ENCODE measurements at regions not wholly inside any gene's neighbourhood (a gene's known extent, or its start where the extent isn't known, plus 50 kb on each side); places are given as distances from the start of the nearest gene placed in this dataset.
"Not testable (repeated sequence)": the region's sequence is repeated elsewhere in the genome, so short reads cannot be mapped to it uniquely, and the experiment has no call there.

DNA sequence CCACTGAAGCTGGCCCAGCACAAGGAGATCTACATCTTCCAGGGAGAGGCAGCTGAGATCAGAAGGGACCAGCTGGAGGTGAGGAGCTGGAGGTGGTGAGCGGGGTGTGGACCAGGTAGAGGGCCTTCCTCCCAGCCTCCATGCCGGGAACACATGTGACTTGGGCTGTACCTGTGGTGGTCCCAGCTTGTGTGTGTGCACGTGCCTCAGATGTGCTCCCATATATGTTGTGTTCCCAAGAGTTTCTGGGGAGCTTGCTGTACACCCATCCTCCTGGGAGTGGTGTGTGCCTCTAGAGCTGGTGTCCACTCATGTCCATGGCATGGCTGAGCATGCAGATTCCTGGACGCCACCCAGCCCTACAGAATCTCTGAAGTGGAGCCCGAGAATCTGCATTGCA lies 183.7 kb upstream of the AKAP13 start:
- H3K27me3 ChIP-seq (ENCODE audit: insufficient read depth, low read depth, severe bottlenecking); H3K4me3 ChIP-seq (ENCODE audit: low read depth, low read length); H3K36me3 ChIP-seq; DNase-seq; H3K9me3 ChIP-seq (ENCODE audit: severe bottlenecking); H3K27ac ChIP-seq: not testable (repeated sequence)

DNA sequence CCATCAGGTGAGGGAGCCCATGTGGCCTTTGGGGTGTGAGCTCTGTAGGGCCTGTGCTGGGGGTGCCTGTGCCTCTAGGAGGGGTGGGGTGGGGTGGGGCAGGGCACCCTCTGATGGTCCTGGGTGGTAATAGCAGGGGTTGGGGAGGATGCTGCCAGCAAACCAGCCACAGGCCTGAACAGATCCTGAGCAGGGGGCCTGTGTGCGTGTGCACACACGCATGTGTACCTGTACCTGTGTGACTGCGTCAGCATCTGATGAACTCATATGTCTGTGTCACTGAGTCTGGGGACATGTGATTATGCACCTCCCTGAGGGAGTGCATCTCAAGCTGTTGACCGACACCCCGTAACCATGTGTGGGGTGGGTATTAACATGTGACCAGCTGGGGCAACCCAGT lies 182.8 kb upstream of the AKAP13 start:
- not testable (repeated sequence) for H3K27ac ChIP-seq, H3K36me3 ChIP-seq

DNA sequence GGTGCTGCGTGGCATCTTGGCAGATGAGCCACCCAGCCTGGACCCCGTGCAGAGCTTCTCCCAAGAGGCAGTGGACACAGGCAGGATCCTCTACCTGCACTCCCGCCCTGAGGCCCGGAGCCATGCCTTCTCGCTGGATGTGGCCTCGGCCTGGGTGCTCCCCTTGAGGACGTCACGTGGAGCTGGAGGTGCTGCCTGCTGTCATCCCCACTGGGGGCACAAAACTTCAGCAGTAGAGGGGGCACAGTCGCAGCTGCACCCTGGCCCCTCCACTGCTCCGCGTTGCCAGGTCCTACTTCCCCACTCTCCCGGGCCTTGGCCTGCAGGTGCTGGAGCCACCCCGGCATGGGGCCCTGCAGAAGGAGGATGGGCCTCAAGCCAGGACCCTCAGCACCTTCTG lies 182.0 kb upstream of the AKAP13 start:
- not testable (repeated sequence) for H3K9me3 ChIP-seq (ENCODE audit: severe bottlenecking); H3K4me3 ChIP-seq (ENCODE audit: low read depth, low read length); H3K27me3 ChIP-seq (ENCODE audit: insufficient read depth, low read depth, severe bottlenecking); H3K27ac ChIP-seq; H3K36me3 ChIP-seq; DNase-seq

More for the DNA sequence above, 182.8 kb upstream of the AKAP13 start:
- not testable (repeated sequence) for H3K4me3 ChIP-seq (ENCODE audit: low read depth, low read length); H3K27me3 ChIP-seq (ENCODE audit: insufficient read depth, low read depth, severe bottlenecking); H3K9me3 ChIP-seq (ENCODE audit: severe bottlenecking); DNase-seq

DNA sequence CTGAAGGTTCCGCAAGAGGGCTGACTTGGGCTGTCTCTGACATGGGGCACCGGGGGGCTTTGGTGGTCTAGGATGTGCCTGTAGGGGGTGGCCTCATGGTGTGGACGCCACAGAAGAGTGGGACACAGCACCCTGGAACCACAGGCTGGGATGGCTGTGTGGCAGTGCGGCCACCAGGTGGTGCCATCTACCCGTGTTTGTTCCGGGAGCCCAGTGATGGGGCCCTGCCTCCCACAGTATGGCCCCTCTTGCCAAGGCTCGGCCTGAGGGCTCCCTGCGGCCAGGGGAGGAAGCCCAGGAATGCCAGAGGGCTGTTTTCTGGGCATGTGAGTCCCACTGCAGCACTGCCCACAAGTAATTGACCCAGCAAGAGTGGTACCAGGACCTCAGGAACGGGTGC lies 180.2 kb upstream of the AKAP13 start:
- H3K36me3 ChIP-seq; DNase-seq; H3K4me3 ChIP-seq (ENCODE audit: low read depth, low read length); H3K27ac ChIP-seq; H3K27me3 ChIP-seq (ENCODE audit: insufficient read depth, low read depth, severe bottlenecking); H3K9me3 ChIP-seq (ENCODE audit: severe bottlenecking): not testable (repeated sequence)

DNA sequence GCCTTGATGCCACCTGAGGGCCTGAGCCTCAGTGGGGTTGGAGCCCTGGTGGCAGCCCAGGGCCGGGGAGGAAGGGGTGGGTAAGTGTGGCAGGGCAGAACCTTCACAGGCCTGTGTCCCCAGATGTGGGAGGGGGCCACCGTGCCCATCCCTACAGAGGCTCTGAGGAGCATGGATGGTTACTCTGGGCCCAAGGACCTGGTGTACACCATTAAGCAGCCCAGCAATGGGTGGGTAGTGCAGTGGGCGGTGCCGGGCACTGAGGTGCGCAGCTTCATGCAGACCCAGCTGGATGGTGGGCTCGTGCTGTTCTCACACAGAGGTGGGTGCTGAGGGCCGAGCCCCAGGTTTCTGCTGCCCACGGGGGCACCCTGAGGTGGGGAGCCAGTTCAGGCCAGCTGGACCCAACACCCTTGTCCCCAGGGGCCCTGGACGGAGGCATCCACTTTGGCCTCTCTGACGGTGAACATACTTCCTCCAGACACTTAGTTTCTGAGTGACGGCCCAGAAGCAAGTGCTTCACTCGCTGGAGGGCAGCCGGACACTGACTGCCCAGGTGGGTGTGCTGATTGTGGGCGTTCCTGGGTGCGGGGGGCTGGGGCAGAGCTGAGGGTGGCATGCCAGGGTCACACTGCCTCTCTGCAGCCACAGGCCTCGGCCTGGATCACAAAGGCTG lies 179.1 kb upstream of the AKAP13 start:
- not testable (repeated sequence) for H3K9me3 ChIP-seq (ENCODE audit: severe bottlenecking); H3K27ac ChIP-seq; DNase-seq; H3K27me3 ChIP-seq (ENCODE audit: insufficient read depth, low read depth, severe bottlenecking); H3K4me3 ChIP-seq (ENCODE audit: low read depth, low read length); H3K36me3 ChIP-seq

DNA sequence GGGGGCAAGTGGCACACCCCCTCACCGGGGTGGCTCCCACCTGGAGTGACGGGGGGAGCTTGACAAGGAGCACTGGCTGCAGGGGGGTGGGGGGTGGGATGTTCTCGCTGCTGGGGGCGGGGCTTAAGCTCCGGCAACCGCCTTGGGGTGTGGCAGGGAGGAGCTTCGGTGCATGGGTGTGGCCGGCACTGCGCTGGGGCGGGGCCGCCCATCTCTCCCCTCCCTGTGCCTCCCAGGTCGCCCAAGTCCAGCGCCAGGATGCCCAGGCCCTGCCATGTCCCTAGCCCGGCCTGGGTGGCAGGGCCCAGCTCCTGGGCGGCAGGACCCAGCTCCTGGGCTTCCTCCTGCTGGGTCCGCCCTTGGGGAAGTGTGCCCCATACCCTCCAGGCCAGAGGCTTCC lies 175.9 kb upstream of the AKAP13 start:
- H3K36me3 ChIP-seq; H3K27ac ChIP-seq; H3K27me3 ChIP-seq (ENCODE audit: insufficient read depth, low read depth, severe bottlenecking); H3K4me3 ChIP-seq (ENCODE audit: low read depth, low read length); DNase-seq; H3K9me3 ChIP-seq (ENCODE audit: severe bottlenecking): not testable (repeated sequence)

DNA sequence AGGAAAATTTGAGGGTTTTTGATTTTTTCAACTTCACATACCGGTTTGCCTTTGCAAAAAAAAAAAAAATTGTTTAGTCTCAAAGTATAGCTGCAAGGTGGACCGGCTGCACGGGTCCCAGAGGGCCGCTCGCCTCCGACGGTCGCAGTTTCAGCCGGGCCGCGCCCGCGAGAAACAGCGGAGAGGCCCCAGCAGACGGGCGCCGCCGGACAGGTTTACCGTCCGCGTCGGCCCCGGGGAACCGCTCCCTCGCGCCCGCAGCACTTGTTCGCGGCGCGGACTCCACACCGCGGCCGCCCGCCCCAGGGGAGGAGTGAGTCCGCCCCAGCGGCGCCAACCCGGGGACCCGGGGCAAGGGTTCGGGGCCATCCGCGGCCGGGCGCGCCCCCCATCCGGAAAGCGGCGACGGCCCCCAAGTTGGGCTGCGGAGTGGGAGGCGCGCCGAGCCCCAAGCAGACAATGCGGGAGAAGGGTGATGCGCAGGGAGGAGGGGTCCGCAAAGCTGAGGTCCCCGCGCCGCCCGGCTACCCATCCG lies 146.5 kb upstream of the AKAP13 start:
- not testable (repeated sequence) for DNase-seq; H3K9me3 ChIP-seq (ENCODE audit: severe bottlenecking); H3K27me3 ChIP-seq (ENCODE audit: insufficient read depth, low read depth, severe bottlenecking); H3K36me3 ChIP-seq; H3K27ac ChIP-seq
- peak overlapping the region; percentile 36 for H3K4me3 ChIP-seq (ENCODE audit: low read depth, low read length)

DNA sequence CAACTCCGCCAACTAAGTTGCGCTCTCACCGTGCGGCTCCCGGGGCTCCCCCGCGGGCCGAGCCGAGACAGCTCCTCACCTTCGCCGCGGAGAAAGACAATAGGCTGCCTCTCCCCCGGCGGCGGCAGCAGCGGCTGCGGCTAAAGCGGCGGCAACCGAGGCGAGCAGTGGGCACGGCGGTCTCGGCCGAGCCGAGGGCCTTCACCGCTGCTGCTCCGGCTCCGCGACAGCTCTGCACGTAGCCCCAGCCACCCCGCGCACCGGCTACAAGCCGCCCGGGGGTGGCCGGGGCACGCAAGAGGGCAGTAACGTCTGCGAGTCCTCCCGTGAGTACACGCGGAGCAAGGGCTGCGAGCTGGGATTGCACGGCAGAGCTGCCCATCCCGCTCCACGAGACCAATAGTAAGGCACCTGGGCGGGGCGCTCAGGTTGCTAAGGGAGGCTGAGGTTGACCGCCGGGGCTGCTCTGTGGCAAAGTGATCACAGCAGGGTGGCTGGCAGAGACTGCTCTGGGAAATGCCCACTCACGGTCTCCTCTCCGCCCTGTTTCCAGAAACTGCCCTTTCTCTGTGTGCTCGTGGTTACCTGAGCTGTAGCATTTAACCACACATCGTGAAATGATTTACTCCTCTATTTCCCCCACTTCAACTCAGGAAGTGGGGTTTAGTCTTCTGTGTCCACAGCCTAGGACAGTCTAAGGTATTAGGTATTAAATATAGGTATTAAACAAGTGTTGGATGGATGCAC lies 145.8 kb upstream of the AKAP13 start:
- not testable (repeated sequence) for H3K27me3 ChIP-seq (ENCODE audit: insufficient read depth, low read depth, severe bottlenecking); H3K27ac ChIP-seq; DNase-seq; H3K9me3 ChIP-seq (ENCODE audit: severe bottlenecking); H3K36me3 ChIP-seq
- H3K4me3 ChIP-seq (ENCODE audit: low read depth, low read length) = peak overlapping the region; percentile 32; the same call in 1 of the 2 replicates

DNA sequence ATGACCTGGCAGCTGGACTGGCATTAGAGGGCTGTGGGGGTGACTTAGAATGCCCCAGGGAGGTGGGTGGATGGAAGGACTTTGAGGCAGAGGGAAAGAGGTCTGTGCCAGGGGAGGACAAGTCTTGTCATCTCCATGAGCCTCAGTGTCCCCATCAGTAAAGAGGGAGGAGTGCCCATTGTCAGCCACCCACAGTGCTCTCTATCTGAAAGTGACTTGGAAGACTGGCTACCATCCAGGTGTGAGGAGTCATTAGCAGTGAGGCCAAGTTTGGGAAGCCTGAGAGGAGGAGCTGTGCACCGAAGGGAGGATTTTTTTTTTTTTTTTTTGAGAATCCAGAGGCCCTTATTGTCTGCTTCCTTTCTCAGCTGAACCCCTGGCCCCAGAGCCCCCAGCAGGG lies 136.3 kb upstream of the AKAP13 start:
- not testable (repeated sequence) for H3K4me3 ChIP-seq (ENCODE audit: low read depth, low read length); H3K27me3 ChIP-seq (ENCODE audit: insufficient read depth, low read depth, severe bottlenecking); H3K36me3 ChIP-seq; H3K9me3 ChIP-seq (ENCODE audit: severe bottlenecking); H3K27ac ChIP-seq; DNase-seq

DNA sequence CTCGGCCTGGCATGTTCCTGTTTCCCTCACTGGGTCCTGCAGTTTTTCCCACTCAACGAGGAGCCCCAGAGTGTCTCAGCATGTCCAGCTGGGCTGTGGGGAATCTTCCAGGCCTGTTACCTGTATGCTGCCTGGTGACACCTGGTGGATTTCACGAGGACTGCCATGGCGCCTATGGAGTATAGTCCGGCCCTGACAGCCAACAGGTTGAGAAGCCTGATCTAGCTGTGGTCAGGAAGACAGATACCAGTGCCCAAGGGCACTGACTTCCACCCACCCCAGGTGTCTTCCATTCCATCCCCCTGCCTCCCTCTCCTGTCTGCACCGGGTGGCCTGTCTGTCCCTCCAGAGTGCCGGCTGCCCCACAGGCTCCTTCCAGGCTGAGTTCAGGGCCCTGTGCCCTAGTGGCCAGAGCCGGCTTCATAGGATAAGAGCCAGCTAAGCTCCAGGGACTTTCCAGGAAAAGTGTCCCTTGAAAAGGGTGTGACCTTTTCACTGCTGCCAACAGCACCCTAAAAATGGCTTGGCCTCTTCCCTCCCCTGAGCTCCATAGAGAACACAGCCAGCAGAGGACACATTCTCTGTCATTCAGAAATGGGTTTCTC lies 129.4 kb upstream of the AKAP13 start:
- DNase-seq = peak; percentile 78
- not testable (repeated sequence) for H3K36me3 ChIP-seq; H3K4me3 ChIP-seq (ENCODE audit: low read depth, low read length); H3K9me3 ChIP-seq (ENCODE audit: severe bottlenecking); H3K27ac ChIP-seq; H3K27me3 ChIP-seq (ENCODE audit: insufficient read depth, low read depth, severe bottlenecking)
- TF ChIP-seq, protein P1, sequence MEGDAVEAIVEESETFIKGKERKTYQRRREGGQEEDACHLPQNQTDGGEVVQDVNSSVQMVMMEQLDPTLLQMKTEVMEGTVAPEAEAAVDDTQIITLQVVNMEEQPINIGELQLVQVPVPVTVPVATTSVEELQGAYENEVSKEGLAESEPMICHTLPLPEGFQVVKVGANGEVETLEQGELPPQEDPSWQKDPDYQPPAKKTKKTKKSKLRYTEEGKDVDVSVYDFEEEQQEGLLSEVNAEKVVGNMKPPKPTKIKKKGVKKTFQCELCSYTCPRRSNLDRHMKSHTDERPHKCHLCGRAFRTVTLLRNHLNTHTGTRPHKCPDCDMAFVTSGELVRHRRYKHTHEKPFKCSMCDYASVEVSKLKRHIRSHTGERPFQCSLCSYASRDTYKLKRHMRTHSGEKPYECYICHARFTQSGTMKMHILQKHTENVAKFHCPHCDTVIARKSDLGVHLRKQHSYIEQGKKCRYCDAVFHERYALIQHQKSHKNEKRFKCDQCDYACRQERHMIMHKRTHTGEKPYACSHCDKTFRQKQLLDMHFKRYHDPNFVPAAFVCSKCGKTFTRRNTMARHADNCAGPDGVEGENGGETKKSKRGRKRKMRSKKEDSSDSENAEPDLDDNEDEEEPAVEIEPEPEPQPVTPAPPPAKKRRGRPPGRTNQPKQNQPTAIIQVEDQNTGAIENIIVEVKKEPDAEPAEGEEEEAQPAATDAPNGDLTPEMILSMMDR (IDR thresholded peaks at IDR 0.05; ENCODE audit: low read depth, low read length) = peak; percentile 33; the same call in 1 of the 2 replicates

DNA sequence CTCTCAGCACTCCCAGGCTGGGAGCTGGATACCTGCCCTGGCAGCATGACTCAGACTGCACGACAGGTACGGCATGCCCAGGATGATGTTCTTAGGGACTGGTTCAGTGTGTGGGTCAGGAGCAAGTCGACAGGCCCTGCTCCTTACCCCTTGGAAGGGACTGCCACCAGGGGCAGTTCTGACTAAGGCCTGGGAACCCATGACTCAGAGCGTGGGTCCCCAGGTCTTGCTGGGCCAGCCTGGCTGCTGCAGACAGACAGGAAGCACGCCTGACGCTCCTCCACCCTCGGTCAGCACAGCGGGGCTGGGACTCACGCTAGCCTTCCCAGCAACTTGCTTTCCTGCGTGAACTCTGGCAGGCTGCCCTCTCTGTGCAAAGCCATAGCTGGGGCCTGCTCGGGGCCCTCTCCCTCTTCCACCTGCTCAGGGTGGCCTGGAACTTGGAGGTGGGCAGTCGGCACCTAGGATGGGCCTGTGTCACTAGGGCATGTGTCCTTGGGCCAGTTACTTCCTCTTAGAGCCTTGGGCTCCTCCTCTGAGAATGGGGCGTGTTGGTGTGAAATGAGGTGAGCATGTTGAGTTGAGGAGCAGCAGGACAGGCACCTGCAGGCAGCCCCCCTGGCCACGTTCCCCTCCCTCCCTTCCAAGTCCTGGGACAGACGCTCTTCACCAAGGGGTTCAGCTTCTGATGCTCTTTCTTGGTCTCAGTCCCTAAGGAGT lies 127.0 kb upstream of the AKAP13 start:
- H3K9me3 ChIP-seq (ENCODE audit: severe bottlenecking); H3K4me3 ChIP-seq (ENCODE audit: low read depth, low read length); H3K27me3 ChIP-seq (ENCODE audit: insufficient read depth, low read depth, severe bottlenecking); H3K27ac ChIP-seq; DNase-seq; H3K36me3 ChIP-seq: not testable (repeated sequence)

DNA sequence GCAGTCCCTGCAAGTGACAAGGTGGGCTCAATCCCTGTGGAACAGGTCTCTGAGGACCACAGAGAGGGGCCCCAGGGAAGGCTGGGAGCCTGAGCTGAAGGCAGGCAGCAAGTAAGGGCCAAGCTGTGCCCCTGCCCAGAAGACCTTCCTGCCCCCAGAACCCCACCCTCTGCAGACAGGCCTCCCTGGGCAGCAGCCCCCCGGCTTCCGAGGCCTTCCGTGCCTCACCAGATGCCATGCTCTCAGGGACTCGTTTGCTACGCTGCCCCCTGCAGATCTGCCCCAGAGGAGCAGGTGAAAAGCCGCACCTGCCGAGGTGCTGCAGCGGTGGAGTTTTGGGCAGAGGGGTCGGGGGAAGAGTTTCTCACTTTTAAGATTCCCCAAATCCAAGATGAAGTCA lies 125.4 kb upstream of the AKAP13 start:
- H3K27me3 ChIP-seq (ENCODE audit: insufficient read depth, low read depth, severe bottlenecking) = not testable (repeated sequence)

DNA sequence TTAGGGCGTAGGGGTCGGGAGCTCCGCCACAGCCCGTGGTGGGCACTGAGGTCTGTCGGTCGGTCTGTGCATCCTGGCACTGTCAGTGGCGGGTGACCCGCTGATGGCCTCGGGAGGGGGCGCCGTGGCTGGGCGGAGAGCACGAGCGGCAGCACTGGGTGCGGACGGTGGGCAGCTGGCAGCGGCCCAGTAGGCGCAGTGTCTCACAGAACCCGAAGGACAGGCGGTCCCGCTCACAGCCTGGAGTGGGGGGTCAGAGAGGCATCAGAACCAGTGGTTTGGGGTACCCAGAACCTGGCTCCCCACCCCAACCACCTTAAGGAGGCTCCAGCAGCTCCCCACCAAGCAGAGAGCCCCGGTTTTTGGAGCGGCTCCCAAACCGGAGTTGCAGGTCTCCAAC lies 124.9 kb upstream of the AKAP13 start:
- H3K36me3 ChIP-seq; H3K4me3 ChIP-seq (ENCODE audit: low read depth, low read length); H3K27ac ChIP-seq; DNase-seq; H3K27me3 ChIP-seq (ENCODE audit: insufficient read depth, low read depth, severe bottlenecking); H3K9me3 ChIP-seq (ENCODE audit: severe bottlenecking): not testable (repeated sequence)

More for the DNA sequence above, 125.4 kb upstream of the AKAP13 start:
- H3K9me3 ChIP-seq (ENCODE audit: severe bottlenecking); H3K4me3 ChIP-seq (ENCODE audit: low read depth, low read length); DNase-seq; H3K36me3 ChIP-seq; H3K27ac ChIP-seq: not testable (repeated sequence)
